HepG2 (cell line): ENCODE measurements at regions not wholly inside any gene's neighbourhood (a gene's known extent, or its start where the extent isn't known, plus 50 kb on each side); places are given as distances from the start of the nearest gene placed in this dataset.

Experiments
- ATAC-seq: fragments of 200-7000 bp; cut with Tn5 transposase; 3 replicates; pipeline ENCODE4 v1.9.1; 2020; ENCODE audit warnings: mild to moderate bottlenecking, moderate library complexity
- BruUV-seq: library from RNA; stranded (reverse); fragments of 400-500 nt; replicated peaks from 2 replicates; lab custom pipeline; 2021; lab: Mats Ljungman, UMichigan
- CTCF ChIA-PET: fragments of 300-600 bp; formaldehyde crosslinking; extraction: SDS; loops from one replicate; lab custom pipeline; 2021; ENCODE audit warnings: low total read pairs, inconsistent platforms, low intra/inter-chr PET ratio; lab: Yijun Ruan, JAX
- POLR2A ChIA-PET: fragments of 350-600 bp; sonication (Branson Sonifier 250); formaldehyde crosslinking; loops from one replicate; lab custom pipeline; 2020; ENCODE audit warnings: antibody characterized with exemption, inconsistent platforms; lab: Yijun Ruan, JAX
- DNase-seq: peaks from one replicate; pipeline ENCODE4 v3.0.0-alpha.2; 2015; ENCODE audit warnings: low spot score
- FAIRE-seq: peaks from 3 replicates; lab custom pipeline; 2011; peaks lifted over from hg19 to GRCh38; lab: Jason Lieb, UNC
- H2AFZ ChIP-seq: one replicate; pipeline ENCODE4 v1.6.1; 2011; ENCODE audit warnings: low read length, inconsistent platforms
- H3K27ac ChIP-seq: fragments of 300-600 bp; 3 replicates; pipeline ENCODE4 v1.8.0; 2011; ENCODE audit warnings: mixed run types, mild to moderate bottlenecking, mixed read lengths, low read length, inconsistent platforms; ENCODE audit not compliant: insufficient read depth; ENCODE audit errors: extremely low read length
- H3K27me3 ChIP-seq, 2 experiments: fragments of 200-600 bp in 1 of 2; 2 replicates in 1 of 2; 3 replicates in 1 of 2; pipeline versions ENCODE4 v1.6.0 to v1.8.0; 2011; ENCODE audit warnings: low read length in 2 of 2, mild to moderate bottlenecking in 2 of 2, moderate library complexity in 2 of 2, inconsistent platforms in 1 of 2; ENCODE audit not compliant: insufficient read depth in 2 of 2, control insufficient read depth in 1 of 2
- H3K36me3 ChIP-seq, 2 experiments: fragments of 200-600 bp in 1 of 2; replicated peaks in 1 of 2; 2 replicates in 1 of 2; 3 replicates in 1 of 2; pipeline versions ENCODE4 v1.5.1 to v1.8.0; 2011; ENCODE audit warnings: low read length in 2 of 2, inconsistent platforms in 1 of 2; ENCODE audit not compliant: insufficient read depth in 2 of 2, control insufficient read depth in 1 of 2
- H3K4me1 ChIP-seq: 2 replicates; pipeline ENCODE4 v1.5.1; 2012; ENCODE audit warnings: low read length, inconsistent platforms; ENCODE audit not compliant: insufficient read depth
- H3K4me2 ChIP-seq: 2 replicates; pipeline ENCODE4 v1.6.0; 2011; ENCODE audit warnings: low read depth, low read length, inconsistent platforms
- H3K4me3 ChIP-seq, 3 experiments: fragments of 200-600 bp in 1 of 3; sonication (generic), shearing (Covaris generic) in 1 of 3; replicated peaks in 1 of 3; 2 replicates each; pipeline ENCODE4 v1.5.1; 2011 to 2016; ENCODE audit warnings: low read length in 3 of 3, inconsistent platforms in 2 of 3, low read depth in 2 of 3, mild to moderate bottlenecking in 2 of 3, control low read depth in 1 of 3, mixed read lengths in 1 of 3; ENCODE audit not compliant: insufficient read depth in 1 of 3
- H3K79me2 ChIP-seq: one replicate; pipeline ENCODE4 v1.6.1; 2011; ENCODE audit warnings: low read length, inconsistent platforms; ENCODE audit not compliant: insufficient read depth
- H3K9ac ChIP-seq: 2 replicates; pipeline ENCODE4 v1.6.0; 2011; ENCODE audit warnings: mild to moderate bottlenecking, low read depth, low read length, inconsistent platforms; ENCODE audit not compliant: insufficient read depth
- H3K9me3 ChIP-seq: 2 replicates; pipeline ENCODE4 v1.5.1; 2012; ENCODE audit warnings: mild to moderate bottlenecking, low read length
- H4K20me1 ChIP-seq: 2 replicates; pipeline ENCODE4 v1.6.0; 2011; ENCODE audit warnings: inconsistent platforms, mild to moderate bottlenecking, low read length, moderate library complexity; ENCODE audit not compliant: insufficient read depth
- CEBPB ChIP-seq: IDR thresholded peaks from 2 replicates; pipeline ENCODE4 v1.6.1; 2011; ENCODE audit warnings: low read depth, low read length, improper control_type of control experiment, borderline replicate concordance
- CENPX ChIP-seq: sonication (generic); formaldehyde crosslinking; IDR thresholded peaks from 2 replicates; pipeline ENCODE4 v1.9.0; 2021; ENCODE audit warnings: mild to moderate bottlenecking, missing genetic modification reagents, moderate library complexity
- HCFC1 ChIP-seq: fragments of 150-350 bp; IDR thresholded peaks from 2 replicates; pipeline ENCODE4 v1.6.1; 2014; ENCODE audit warnings: low read depth, low read length
- HDAC2 ChIP-seq: sonication (generic); formaldehyde crosslinking; IDR thresholded peaks from 2 replicates; pipeline ENCODE4 v1.4.0; 2020; ENCODE audit warnings: missing genetic modification reagents
- RBM22 ChIP-seq: fragments of 200-400 bp; formaldehyde crosslinking; optimal IDR thresholded peaks from 2 replicates; pipeline ENCODE3; 2017; ENCODE audit warnings: mild to moderate bottlenecking, low read length, moderate library complexity
- SIN3A ChIP-seq: IDR thresholded peaks from 2 replicates; pipeline ENCODE4 v1.6.1; 2011; ENCODE audit warnings: low read depth, mild to moderate bottlenecking, control low read depth, low read length, borderline replicate concordance
- TAF15 ChIP-seq: fragments of 200-400 bp; formaldehyde crosslinking; IDR thresholded peaks from one replicate; pipeline ENCODE4 v1.6.1; 2018; ENCODE audit warnings: mild to moderate bottlenecking, low read depth, low read length; ENCODE audit not compliant: poor library complexity, severe bottlenecking
- ZNF564 ChIP-seq: sonication (generic); formaldehyde crosslinking; IDR thresholded peaks from 2 replicates; pipeline ENCODE4 v1.8.1; 2023; ENCODE audit warnings: mild to moderate bottlenecking, missing genetic modification reagents
- ZNF773 ChIP-seq: sonication (generic); formaldehyde crosslinking; IDR thresholded peaks from 2 replicates; pipeline ENCODE4 v1.4.0; 2020; ENCODE audit warnings: missing genetic modification reagents, borderline replicate concordance
- WGBS: methylation state at CpG from one replicate; pipeline ENCODE4 v1.1.6; 2017; ENCODE audit warnings: low lambda C conversion rate; 5-methylcytosine and 5-hydroxymethylcytosine counted together
- in situ Hi-C: cut with HindIII; loops from 2 replicates; pipeline ENCODE4 v1.10.0; 2017; ENCODE audit warnings: low pct_unique_long_range_greater_than_20kb; ENCODE audit not compliant: extremely low pct_ligation_motif_present
- intact Hi-C: fragments of 100-400 bp; cut with micrococcal nuclease; formaldehyde crosslinking; loops from one replicate; pipeline ENCODE4 v1.10.0; 2022; ENCODE audit not compliant: unreplicated experiment
- TF ChIP-seq, protein P1 (sequence below): sonication (generic); formaldehyde crosslinking; IDR thresholded peaks from 2 replicates; pipeline ENCODE4 v1.9.0; 2021; ENCODE audit warnings: missing genetic modification reagents, mild to moderate bottlenecking, borderline replicate concordance
- TF ChIP-seq, protein P2 (sequence below): sonication (generic); formaldehyde crosslinking; IDR thresholded peaks from 2 replicates; pipeline ENCODE4 v1.5.0; 2020; ENCODE audit warnings: missing genetic modification reagents
- TF ChIP-seq, protein P3 (sequence below): sonication (generic); formaldehyde crosslinking; IDR thresholded peaks from 2 replicates; pipeline ENCODE4 v1.4.0; 2020; ENCODE audit warnings: mild to moderate bottlenecking, missing genetic modification reagents

GRCh38 chr11:95414217-95414616 is 183.2 kb upstream of the SESN3 start (continued):
- TF ChIP-seq, protein P1, sequence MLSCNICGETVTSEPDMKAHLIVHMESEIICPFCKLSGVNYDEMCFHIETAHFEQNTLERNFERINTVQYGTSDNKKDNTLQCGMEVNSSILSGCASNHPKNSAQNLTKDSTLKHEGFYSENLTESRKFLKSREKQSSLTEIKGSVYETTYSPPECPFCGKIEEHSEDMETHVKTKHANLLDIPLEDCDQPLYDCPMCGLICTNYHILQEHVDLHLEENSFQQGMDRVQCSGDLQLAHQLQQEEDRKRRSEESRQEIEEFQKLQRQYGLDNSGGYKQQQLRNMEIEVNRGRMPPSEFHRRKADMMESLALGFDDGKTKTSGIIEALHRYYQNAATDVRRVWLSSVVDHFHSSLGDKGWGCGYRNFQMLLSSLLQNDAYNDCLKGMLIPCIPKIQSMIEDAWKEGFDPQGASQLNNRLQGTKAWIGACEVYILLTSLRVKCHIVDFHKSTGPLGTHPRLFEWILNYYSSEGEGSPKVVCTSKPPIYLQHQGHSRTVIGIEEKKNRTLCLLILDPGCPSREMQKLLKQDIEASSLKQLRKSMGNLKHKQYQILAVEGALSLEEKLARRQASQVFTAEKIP (CRISPR knock-in tag), result no peak
- TF ChIP-seq HDAC2 (CRISPR knock-in tag) (no peak), RBM22 (no peak), CENPX (no peak), ZNF773 (CRISPR knock-in tag) (no peak)
- TF ChIP-seq, protein P2, sequence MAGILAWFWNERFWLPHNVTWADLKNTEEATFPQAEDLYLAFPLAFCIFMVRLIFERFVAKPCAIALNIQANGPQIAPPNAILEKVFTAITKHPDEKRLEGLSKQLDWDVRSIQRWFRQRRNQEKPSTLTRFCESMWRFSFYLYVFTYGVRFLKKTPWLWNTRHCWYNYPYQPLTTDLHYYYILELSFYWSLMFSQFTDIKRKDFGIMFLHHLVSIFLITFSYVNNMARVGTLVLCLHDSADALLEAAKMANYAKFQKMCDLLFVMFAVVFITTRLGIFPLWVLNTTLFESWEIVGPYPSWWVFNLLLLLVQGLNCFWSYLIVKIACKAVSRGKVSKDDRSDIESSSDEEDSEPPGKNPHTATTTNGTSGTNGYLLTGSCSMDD (CRISPR knock-in tag), result no peak
- TF ChIP-seq, all 625 proteins: peak for 0

- CTCF ChIA-PET, result no interaction called here
- ATAC-seq (no peak), DNase-seq (no peak), FAIRE-seq (no peak)
- Histone ChIP-seq H3K27ac (no peak overlapping the region), H3K36me3 (no peaks in the 10 kb centered on the region), H3K4me1 (no peaks in the 10 kb centered on the region), H3K4me3 (no peak overlapping the region), H3K27me3 (no peaks in the 10 kb centered on the region), H2AFZ (no peak overlapping the region), H3K9ac (no peak overlapping the region), H3K79me2 (no peaks in the 10 kb centered on the region), H3K9me3 (no peaks in the 10 kb centered on the region), H3K4me2 (no peak overlapping the region), H4K20me1 (no peaks in the 10 kb centered on the region)
- intact Hi-C loops (no loop called here), in situ Hi-C loops (no loop called here)
- no TSS peak for BruUV-seq
- POLR2A ChIA-PET, result no interaction called here
- TF ChIP-seq CEBPB, result peak; percentile 55
- TF ChIP-seq SIN3A, result no peak
- no peak for TF ChIP-seq HCFC1
- TF ChIP-seq ZNF564 (CRISPR knock-in tag), result no peak
- TF ChIP-seq, protein P3, sequence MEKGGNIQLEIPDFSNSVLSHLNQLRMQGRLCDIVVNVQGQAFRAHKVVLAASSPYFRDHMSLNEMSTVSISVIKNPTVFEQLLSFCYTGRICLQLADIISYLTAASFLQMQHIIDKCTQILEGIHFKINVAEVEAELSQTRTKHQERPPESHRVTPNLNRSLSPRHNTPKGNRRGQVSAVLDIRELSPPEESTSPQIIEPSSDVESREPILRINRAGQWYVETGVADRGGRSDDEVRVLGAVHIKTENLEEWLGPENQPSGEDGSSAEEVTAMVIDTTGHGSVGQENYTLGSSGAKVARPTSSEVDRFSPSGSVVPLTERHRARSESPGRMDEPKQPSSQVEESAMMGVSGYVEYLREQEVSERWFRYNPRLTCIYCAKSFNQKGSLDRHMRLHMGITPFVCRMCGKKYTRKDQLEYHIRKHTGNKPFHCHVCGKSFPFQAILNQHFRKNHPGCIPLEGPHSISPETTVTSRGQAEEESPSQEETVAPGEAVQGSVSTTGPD (CRISPR knock-in tag), result no peak
- no peak for TF ChIP-seq TAF15
- WGBS, result 13% methylated on average over 4 of the region's 4 CpGs
Measured at GRCh38 chr11:95413761-95414160, 182.8 kb upstream of the SESN3 start.
